H9 (cell line): ENCODE measurements at regions not wholly inside any gene's neighbourhood (a gene's known extent, or its start where the extent isn't known, plus 50 kb on each side); places are given as distances from the start of the nearest gene placed in this dataset.

Experiments
- DNase-seq: peaks from one replicate; pipeline ENCODE4 v3.0.0-alpha.2; 2017
- H2AFZ ChIP-seq: one replicate; pipeline ENCODE4 v1.6.1; 2013; ENCODE audit warnings: mild to moderate bottlenecking, low read length, control low read depth, moderate library complexity
- H2AK5ac ChIP-seq: 2 replicates; pipeline ENCODE4 v1.6.1; 2013; ENCODE audit warnings: low read length, control low read depth, mixed read lengths; ENCODE audit not compliant: insufficient read length
- H2BK120ac ChIP-seq: one replicate; pipeline ENCODE4 v1.6.1; 2013; ENCODE audit warnings: low read depth, mild to moderate bottlenecking, low read length, control low read depth, inconsistent platforms; ENCODE audit not compliant: poor library complexity, severe bottlenecking
- H2BK12ac ChIP-seq: 2 replicates; pipeline ENCODE4 v1.6.1; 2013; ENCODE audit warnings: low read length, control low read depth, mixed read lengths, low read depth; ENCODE audit not compliant: insufficient read length
- H2BK15ac ChIP-seq: 2 replicates; pipeline ENCODE4 v1.6.1; 2013; ENCODE audit warnings: low read depth, low read length, control low read depth
- H2BK20ac ChIP-seq: one replicate; pipeline ENCODE4 v1.6.1; 2013; ENCODE audit warnings: low read depth, mild to moderate bottlenecking, low read length, control low read depth, inconsistent platforms; ENCODE audit not compliant: poor library complexity, severe bottlenecking
- H2BK5ac ChIP-seq: 2 replicates; pipeline ENCODE4 v1.6.1; 2013; ENCODE audit warnings: low read length, control low read depth, mixed read lengths; ENCODE audit not compliant: insufficient read length
- H3K14ac ChIP-seq: 2 replicates; pipeline ENCODE4 v1.6.1; 2013; ENCODE audit warnings: low read length, control low read depth; ENCODE audit not compliant: insufficient read depth
- H3K18ac ChIP-seq: 2 replicates; pipeline ENCODE4 v1.6.1; 2013; ENCODE audit warnings: low read depth, mild to moderate bottlenecking, mixed read lengths, low read length, control low read depth; ENCODE audit not compliant: insufficient read length
- H3K23ac ChIP-seq: 2 replicates; pipeline ENCODE4 v1.6.1; 2013; ENCODE audit warnings: low read length, control low read depth, mixed read lengths, low read depth; ENCODE audit not compliant: insufficient read length
- H3K23me2 ChIP-seq: 2 replicates; pipeline ENCODE4 v1.6.1; 2013; ENCODE audit warnings: low read depth, mild to moderate bottlenecking, mixed read lengths, low read length, control low read depth; ENCODE audit not compliant: insufficient read length, poor library complexity, severe bottlenecking
- H3K27ac ChIP-seq: 2 replicates; pipeline ENCODE4 v1.5.1; 2013; ENCODE audit warnings: low read length, control low read depth, mixed read lengths, low read depth; ENCODE audit not compliant: insufficient read length
- H3K27me3 ChIP-seq: 2 replicates; pipeline ENCODE4 v1.6.1; 2013; ENCODE audit warnings: low read length, control low read depth, inconsistent platforms; ENCODE audit not compliant: insufficient read depth
- H3K4ac ChIP-seq: 2 replicates; pipeline ENCODE4 v1.6.1; 2013; ENCODE audit warnings: low read depth, mild to moderate bottlenecking, control low read depth, inconsistent platforms, low read length, moderate library complexity
- H3K4me1 ChIP-seq: 2 replicates; pipeline ENCODE4 v1.6.1; 2013; ENCODE audit warnings: low read length, control low read depth, inconsistent platforms; ENCODE audit not compliant: insufficient read depth
- H3K4me2 ChIP-seq: 2 replicates; pipeline ENCODE4 v1.6.1; 2013; ENCODE audit warnings: low read length, control low read depth, mixed read lengths; ENCODE audit not compliant: insufficient read length, insufficient read depth
- H3K56ac ChIP-seq: 2 replicates; pipeline ENCODE4 v1.6.1; 2013; ENCODE audit warnings: low read depth, mild to moderate bottlenecking, mixed read lengths, low read length, control low read depth; ENCODE audit not compliant: insufficient read length
- H3K79me1 ChIP-seq: 2 replicates; pipeline ENCODE4 v1.6.1; 2013; ENCODE audit warnings: low read depth, mild to moderate bottlenecking, moderate library complexity, low read length, control low read depth, inconsistent platforms; ENCODE audit not compliant: insufficient read depth, poor library complexity, severe bottlenecking
- H3K79me2 ChIP-seq: 2 replicates; pipeline ENCODE4 v1.6.1; 2013; ENCODE audit warnings: low read length, control low read depth, inconsistent platforms; ENCODE audit not compliant: insufficient read depth
- H3K9ac ChIP-seq: 2 replicates; pipeline ENCODE4 v1.6.1; 2013; ENCODE audit warnings: low read length, control low read depth, mixed read lengths; ENCODE audit not compliant: insufficient read length; ENCODE audit errors: extremely low read depth
- H3K9me3 ChIP-seq: one replicate; pipeline ENCODE4 v1.6.1; 2013; ENCODE audit warnings: low read depth, low read length, inconsistent platforms; ENCODE audit not compliant: control insufficient read depth
- H3T11ph ChIP-seq: one replicate; pipeline ENCODE4 v1.6.1; 2013; ENCODE audit warnings: mild to moderate bottlenecking, low read length, control low read depth, inconsistent platforms
- H4K20me1 ChIP-seq: one replicate; pipeline ENCODE4 v1.6.1; 2013; ENCODE audit not compliant: control insufficient read depth, insufficient read length, insufficient read depth
- H4K5ac ChIP-seq: 2 replicates; pipeline ENCODE4 v1.6.1; 2013; ENCODE audit warnings: low read depth, mild to moderate bottlenecking, mixed read lengths, low read length, control low read depth; ENCODE audit not compliant: insufficient read length
- H4K8ac ChIP-seq: replicated peaks from 2 replicates; pipeline ENCODE4 v1.6.1; 2013; ENCODE audit warnings: low read length, control low read depth, mixed read lengths, low read depth; ENCODE audit not compliant: insufficient read length
- H4K91ac ChIP-seq: 2 replicates; pipeline ENCODE4 v1.6.1; 2013; ENCODE audit warnings: low read depth, mild to moderate bottlenecking, moderate library complexity, mixed read lengths, low read length, control low read depth; ENCODE audit not compliant: insufficient read length
- H3K27ac Mint-ChIP-seq, 3 experiments: 2 replicates in 2 of 3; 3 replicates in 1 of 3; pipeline ENCODE4 v1.8.0; 2020 to 2021; ENCODE audit warnings: mixed read lengths in 3 of 3, mild to moderate bottlenecking in 1 of 3, moderate library complexity in 1 of 3
- H3K27me3 Mint-ChIP-seq: 2 replicates; pipeline ENCODE4 v1.8.0; 2021; ENCODE audit warnings: low read depth, mild to moderate bottlenecking, moderate library complexity, mixed read lengths
- H3K36me3 Mint-ChIP-seq, 3 experiments: 2 replicates in 2 of 3; 3 replicates in 1 of 3; pipeline ENCODE4 v1.8.0; 2020 to 2021; ENCODE audit warnings: low read depth in 3 of 3, mixed read lengths in 3 of 3; ENCODE audit not compliant: insufficient read depth in 1 of 3
- H3K4me1 Mint-ChIP-seq, 2 experiments: 2 replicates each; pipeline ENCODE4 v1.8.0; 2020; ENCODE audit warnings: mixed read lengths in 2 of 2
- H3K4me3 Mint-ChIP-seq, 2 experiments: 2 replicates in 1 of 2; 3 replicates in 1 of 2; pipeline ENCODE4 v1.8.0; 2020 to 2021; ENCODE audit warnings: mild to moderate bottlenecking in 2 of 2, mixed read lengths in 2 of 2, moderate library complexity in 1 of 2
- H3K9me3 Mint-ChIP-seq, 2 experiments: 2 replicates in 1 of 2; 3 replicates in 1 of 2; pipeline ENCODE4 v1.8.0; 2020; ENCODE audit warnings: mild to moderate bottlenecking in 2 of 2, mixed read lengths in 2 of 2, moderate library complexity in 1 of 2
- WGBS: extraction: QIAGEN DNeasy Blood & Tissue Kit; methylation state at CpG from one replicate; pipeline ENCODE4 v1.1.7; 2013; ENCODE audit warnings: missing lambda C conversion rate, low lambda C conversion rate, mixed read lengths; ENCODE audit not compliant: insufficient read length; ENCODE audit errors: extremely low coverage; 5-methylcytosine and 5-hydroxymethylcytosine counted together
- TF ChIP-seq, protein P1 (sequence below): fragments of 200-600 bp; sonication (generic); conservative IDR thresholded peaks from 3 replicates; pipeline ENCODE4 v1.8.0; 2021; ENCODE audit warnings: antibody characterized with exemption, mild to moderate bottlenecking

DNA sequence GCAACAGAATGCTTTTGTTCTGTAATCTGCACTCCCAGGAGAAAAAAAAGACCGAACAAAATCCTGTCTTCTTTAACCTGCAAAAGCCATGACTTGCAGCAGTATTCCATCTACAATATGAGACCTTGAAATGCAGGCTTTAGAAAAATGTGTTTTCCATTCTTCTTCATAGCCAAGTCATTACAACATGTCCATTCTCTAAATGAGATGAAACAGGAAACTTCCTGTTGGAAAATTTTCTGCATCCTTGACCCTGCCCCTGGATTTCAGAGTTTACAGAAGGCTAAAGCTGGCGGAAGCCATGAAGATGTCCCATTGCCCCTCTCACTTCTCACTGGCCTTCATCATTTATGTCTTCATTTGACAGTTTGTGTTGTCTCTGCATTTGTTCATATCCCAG is 546.4 kb downstream of the TNS3 start:
- no peaks in the 10 kb centered on the region for H3K9me3 Mint-ChIP-seq
- TF ChIP-seq, protein P1, sequence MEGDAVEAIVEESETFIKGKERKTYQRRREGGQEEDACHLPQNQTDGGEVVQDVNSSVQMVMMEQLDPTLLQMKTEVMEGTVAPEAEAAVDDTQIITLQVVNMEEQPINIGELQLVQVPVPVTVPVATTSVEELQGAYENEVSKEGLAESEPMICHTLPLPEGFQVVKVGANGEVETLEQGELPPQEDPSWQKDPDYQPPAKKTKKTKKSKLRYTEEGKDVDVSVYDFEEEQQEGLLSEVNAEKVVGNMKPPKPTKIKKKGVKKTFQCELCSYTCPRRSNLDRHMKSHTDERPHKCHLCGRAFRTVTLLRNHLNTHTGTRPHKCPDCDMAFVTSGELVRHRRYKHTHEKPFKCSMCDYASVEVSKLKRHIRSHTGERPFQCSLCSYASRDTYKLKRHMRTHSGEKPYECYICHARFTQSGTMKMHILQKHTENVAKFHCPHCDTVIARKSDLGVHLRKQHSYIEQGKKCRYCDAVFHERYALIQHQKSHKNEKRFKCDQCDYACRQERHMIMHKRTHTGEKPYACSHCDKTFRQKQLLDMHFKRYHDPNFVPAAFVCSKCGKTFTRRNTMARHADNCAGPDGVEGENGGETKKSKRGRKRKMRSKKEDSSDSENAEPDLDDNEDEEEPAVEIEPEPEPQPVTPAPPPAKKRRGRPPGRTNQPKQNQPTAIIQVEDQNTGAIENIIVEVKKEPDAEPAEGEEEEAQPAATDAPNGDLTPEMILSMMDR = no peak
- Histone ChIP-seq H2BK15ac (no peak overlapping the region), H2BK5ac (no peak overlapping the region), H4K91ac (no peak overlapping the region), H3K56ac (no peak overlapping the region), H2AFZ (no peak overlapping the region), H3K23me2 (no peaks in the 10 kb centered on the region), H4K8ac (no peak overlapping the region), H3K9ac (no peak overlapping the region), H3K4me1 (no peaks in the 10 kb centered on the region), H4K5ac (no peak overlapping the region), H3K79me1 (no peaks in the 10 kb centered on the region), H3K9me3 (no peaks in the 10 kb centered on the region), H2BK20ac (no peak overlapping the region), H3K18ac (no peak overlapping the region), H2BK12ac (no peak overlapping the region), H4K20me1 (no peaks in the 10 kb centered on the region), H3K27me3 (no peaks in the 10 kb centered on the region), H3K14ac (no peak overlapping the region), H3K4me2 (no peak overlapping the region), H2AK5ac (no peak overlapping the region), H2BK120ac (no peak overlapping the region), H3K23ac (no peak overlapping the region), H3T11ph (no peak overlapping the region), H3K4ac (no peak overlapping the region), H3K79me2 (no peaks in the 10 kb centered on the region), H3K27ac (no peak overlapping the region)
- WGBS = no CpG with 5 or more reads among the region's 2 CpGs
- DNase-seq = no peak
- no peak overlapping the region; a peak in 1 of 7 replicates for H3K27ac Mint-ChIP-seq
- no peaks in the 10 kb centered on the region; a peak in 1 of 7 replicates for H3K36me3 Mint-ChIP-seq
- H3K4me3 Mint-ChIP-seq = no peak overlapping the region
- H3K4me1 Mint-ChIP-seq = peaks cover 17 to 21% of the 10 kb centered on the region in 2 experiments
- H3K27me3 Mint-ChIP-seq = peaks cover 5% of the 10 kb centered on the region; the same call in 1 of the 2 replicates
